GM19035 (cell line): ENCODE measurements at regions not wholly inside any gene's neighbourhood (a gene's known extent, or its start where the extent isn't known, plus 50 kb on each side); places are given as distances from the start of the nearest gene placed in this dataset.

Source experiments
- ATAC-seq: cut with Tn5 transposase; IDR thresholded peaks from one replicate; pipeline ENCODE4 v1.9.1; 2021; ENCODE audit not compliant: unreplicated experiment

- no peak for ATAC-seq
These were observed 52.3 kb upstream of the CITED2 start for GRCh38 chr6:139426795-139427194.

- no peak for ATAC-seq
These were observed 51.3 kb upstream of the CITED2 start for GRCh38 chr6:139425780-139426179.

- no peak for ATAC-seq
These were observed 49.7 kb upstream of the CITED2 start for GRCh38 chr6:139423971-139424667.
